Lung microvascular endothelial cell (primary cell): ENCODE measurements at regions not wholly inside any gene's neighbourhood (a gene's known extent, or its start where the extent isn't known, plus 50 kb on each side); places are given as distances from the start of the nearest gene placed in this dataset.
"Not testable (repeated sequence)": the region's sequence is repeated elsewhere in the genome, so short reads cannot be mapped to it uniquely, and the experiment has no call there.

Experiments used
- DNase-seq, 2 donors: peaks; one replicate each; pipeline versions ENCODE4 v3.0.0 to v3.0.0-alpha.2; 2010; ENCODE audit warnings: low read depth in 2 of 2

DNA sequence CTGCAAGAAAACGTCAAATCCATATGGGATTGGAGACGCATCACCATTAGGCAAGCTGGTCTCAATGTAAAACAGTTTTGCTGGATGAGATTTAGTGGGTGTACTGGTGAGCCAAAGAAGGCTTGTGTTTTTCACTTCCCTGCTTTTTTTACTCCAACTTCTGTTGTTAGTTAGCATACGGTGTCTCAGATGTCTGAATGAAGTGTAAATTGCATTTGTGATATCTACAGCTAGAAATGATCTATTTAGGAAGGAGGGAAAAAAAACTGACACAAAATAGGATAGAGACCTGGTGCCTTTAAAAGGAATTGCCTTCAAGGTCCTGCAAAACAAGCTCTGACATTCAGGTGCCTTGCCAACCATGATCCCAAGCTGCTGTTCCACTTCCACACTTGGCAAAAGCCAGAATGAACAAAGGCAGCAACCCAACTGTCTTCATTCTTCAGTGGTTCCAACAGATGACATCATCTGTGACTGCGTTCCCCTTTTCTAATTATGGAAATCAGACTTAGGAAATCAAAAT is 104.2 kb upstream of the RAI14 start:
- DNase-seq: peak in 1 of 2 donors; percentile 27

DNA sequence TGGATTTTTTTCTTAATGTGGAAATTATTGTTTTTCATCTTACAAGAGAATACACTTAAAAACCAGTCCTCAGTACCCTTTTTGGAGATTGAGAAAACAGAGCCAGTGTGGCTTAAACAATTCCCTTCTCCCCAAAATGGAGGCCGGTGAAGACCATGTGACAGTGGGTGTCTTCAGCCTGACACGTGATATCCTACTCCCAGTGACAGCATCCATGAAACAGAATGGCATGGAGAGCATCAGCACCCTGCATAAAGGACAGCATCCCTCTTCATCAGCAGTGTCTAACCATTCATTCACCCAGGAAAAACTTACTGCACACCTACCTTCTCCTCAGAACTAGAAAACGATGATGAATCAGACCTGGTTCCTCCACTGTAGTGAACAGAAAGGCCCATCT is 103.4 kb upstream of the RAI14 start:
- DNase-seq: no peak

DNA sequence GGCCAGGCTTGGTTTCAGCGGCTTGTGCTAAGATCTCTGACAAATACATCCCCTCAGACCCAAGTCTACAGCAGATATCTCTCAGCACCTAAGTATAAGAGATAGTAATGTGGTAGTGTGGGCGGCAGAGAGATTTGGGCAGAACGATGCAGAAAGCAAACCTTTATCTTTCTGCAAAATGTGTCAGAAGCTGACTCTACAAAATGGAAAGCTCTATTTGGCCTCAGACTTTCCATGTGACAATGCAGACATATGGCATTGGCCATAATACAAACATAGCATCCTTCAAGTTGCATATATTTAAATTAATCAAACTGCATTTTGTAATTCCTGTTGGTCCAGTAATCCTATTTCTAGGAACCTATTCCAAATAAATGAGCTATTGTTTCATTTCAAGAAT is 102.5 kb upstream of the RAI14 start:
- no peak for DNase-seq

DNA sequence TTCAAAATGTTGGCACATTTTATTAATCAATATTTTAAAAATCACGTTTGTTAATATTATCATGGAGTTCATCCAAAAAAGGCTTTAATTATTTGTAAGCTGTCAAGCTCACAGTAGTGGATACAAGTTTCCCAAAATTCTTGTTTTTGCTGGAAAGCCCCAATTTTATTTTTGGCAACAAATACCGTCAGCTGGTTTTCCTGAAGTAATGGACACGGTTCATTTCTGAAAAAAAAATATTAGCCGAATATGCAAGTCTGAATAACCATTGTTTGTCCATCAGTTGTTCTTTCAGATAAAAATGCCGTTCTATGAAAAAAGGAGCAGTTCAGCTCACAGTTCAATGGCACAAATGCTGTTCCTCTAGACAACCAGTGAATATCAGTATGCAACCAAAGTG is 101.5 kb upstream of the RAI14 start:
- DNase-seq: peak in 1 of 2 donors; percentile 60

DNA sequence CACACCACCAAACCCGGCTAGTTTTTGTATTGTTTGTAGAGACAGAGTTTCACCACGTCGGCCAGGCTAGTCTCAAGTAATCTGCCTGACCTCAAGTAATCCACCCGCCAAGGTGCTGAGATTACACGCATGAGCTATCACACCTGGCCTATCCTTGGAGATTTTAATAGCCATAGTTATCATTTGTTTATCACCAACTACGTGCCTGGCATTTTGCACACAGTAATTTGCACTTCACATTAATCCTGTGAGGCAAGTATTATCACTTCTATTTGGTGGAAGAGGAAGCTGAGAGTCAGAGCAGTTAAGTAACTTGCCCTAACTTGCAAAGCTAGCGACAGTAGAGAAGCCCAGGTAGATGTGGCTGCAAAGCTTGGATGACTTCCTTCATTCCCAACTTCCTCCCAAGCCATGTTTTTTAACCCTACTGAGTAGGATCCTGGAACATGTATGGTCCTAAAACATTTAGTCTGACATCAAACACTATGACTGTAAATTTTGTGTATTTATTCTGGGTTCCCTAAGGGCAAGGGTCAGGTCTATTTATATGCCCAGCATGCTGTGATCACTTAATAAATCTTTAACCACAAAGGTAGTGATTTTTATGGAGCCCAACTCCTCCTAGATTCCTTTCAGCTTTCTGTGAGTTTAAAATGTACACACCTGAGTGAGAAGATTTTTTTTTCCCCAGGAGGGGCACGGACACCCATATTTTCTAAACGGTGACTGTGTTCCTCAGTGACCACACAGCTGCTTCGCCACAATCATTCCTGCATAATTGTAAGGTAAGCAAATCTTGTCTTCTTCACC is 100.2 kb upstream of the RAI14 start:
- no peak for DNase-seq

DNA sequence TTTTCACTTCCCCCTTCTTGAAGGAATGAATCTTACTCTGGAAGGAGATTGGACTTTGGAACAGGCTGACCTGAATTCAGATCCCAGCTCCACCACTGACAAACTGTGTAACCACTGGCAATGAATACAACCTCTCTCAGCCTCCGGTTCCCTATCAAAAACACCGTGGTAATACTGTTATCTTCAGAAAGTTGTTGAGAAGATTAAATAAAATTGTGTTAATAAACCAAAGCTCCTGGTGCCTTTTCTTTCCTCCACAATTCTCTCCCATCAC is 99.7 kb upstream of the RAI14 start:
- DNase-seq: no peak

DNA sequence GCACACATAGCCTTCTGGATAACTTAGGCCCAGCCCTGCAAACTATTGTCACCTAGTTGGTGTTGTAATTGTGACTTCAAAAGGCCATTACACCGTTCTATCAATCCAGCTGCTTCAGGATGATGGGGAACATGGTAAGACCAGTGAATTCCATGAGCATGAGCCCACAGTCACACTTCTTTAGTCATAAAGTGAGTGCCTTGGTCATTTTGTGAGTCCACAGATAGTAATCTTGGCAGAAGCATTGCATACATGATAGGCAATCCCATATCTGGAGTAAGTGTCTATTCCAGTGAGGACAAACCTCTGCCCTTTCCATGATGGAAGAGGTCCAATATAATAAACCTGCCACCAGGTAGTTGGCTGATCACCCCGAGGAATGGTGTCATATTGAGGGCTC is 94.5 kb upstream of the RAI14 start:
- not testable (repeated sequence) for DNase-seq

DNA sequence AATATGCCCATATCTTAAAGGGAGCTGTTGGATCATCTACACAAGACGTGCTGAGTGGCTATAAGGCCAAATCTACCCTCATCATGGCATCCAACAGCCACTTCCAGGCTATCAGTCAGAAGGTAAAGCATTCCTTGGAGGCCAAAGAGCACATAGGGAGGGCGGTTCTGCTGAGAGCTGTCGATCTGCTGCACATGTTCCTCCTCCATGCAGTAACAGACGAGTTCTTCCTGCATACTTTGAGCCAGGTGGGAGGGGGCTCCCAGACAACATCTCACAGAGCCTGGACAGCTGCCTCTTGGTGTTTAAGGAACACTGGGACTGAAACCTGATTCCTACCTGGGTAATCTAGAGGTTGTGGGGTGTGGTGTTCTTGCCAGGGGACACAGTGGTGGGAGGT is 93.3 kb upstream of the RAI14 start:
- no peak for DNase-seq

DNA sequence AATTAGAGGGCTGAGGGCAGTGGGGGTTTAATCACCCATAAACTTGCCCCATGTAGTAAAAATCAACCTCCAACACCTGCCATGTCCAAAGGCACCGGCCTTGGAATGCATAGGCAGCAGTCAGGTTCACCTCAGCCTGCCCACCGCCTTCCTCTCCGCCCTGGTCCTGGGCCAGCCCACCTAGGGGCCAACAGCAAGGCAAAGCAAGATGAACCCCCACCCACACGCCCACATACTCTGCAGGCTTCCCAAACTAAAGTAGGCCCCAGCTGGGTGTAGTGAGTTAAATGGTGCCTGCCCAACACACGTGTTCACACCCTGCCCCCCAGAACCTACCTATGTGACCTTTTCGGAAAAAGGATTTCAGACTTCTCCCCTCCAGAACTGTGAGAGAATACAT is 92.9 kb upstream of the RAI14 start:
- no peak for DNase-seq

DNA sequence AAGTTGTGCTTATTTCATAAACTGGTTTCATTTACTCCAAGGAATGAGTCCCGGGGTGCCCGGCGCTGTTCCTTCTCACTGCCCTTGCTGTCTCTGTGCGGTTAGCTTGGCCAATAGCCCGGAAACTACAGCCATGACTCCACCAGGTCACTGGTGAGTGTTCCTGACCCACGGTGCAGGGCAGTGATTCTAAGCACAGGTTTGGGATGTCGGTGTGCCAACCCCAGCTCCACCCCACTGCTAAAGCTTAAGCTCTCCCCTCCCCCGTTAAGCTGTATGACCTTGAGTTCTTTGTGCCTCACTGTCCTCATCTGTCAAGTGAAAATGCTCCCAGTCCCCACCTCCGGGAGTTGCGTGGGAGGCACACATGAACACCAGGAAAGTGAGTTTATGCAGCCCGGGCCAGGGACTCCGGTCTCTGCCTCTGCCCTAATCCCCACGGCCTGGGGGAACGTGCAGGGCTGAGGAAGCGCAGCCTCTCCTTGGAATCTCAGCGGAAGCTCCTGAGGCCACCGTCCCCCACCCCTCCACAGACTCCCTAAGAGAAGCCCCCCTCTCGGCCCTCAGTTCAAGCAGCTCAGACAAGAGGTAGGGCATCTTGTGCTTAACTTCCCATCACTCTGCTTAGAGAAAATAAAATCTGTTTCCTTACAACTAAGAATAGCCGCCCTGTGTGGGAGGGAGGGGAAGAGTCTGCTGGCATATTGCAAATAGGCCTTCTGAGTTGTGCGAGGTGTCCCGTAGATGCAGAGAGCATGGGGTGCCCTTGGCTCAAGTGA is 92.0 kb upstream of the RAI14 start:
- DNase-seq: peak; percentile 51 to 59

DNA sequence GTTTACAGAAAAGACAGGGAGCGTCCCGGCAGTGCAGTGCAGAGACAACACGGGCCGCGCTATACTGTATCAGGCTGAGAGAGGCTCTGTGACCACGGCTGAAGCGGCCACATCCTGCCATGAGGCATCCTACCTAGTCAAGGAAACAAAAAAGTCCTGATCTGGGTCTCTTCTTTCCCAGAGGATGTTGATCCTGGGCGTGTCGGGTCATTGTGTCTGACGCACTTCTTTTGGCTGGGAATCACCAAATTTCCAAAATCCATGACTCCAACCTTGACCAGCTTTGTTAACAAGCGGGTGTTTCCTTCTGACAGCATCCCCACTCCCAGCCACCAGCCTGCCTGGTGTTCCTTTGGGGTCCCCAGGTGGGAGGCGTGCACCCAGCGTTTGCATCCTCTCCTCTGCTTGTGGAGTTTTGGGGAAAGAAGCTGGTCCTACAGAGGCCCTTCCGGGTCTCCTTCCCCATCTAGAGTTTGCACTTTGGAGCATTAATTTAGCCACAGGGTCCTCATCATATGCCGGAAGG is 91.4 kb upstream of the RAI14 start:
- peak; percentile 66 to 74 for DNase-seq

DNA sequence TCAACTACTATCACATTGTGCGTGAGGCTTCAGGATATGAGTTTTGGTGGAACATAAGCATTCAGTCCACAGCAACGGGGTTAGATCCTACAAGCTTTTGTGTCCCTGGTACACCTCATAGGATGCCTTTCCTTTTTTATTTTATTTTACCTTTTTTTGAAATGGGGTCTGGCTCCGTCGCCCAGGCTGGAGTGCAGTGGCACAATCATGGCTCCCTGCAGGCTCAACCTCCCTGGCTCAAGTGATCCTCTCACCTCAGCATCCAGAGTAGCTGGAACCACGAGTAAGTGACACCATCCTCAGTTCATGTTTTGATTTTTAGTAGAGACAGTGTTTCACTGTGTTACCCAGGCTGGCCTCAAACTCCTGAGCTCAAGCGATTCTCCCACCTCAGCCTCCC is 86.0 kb upstream of the RAI14 start:
- no peak for DNase-seq

DNA sequence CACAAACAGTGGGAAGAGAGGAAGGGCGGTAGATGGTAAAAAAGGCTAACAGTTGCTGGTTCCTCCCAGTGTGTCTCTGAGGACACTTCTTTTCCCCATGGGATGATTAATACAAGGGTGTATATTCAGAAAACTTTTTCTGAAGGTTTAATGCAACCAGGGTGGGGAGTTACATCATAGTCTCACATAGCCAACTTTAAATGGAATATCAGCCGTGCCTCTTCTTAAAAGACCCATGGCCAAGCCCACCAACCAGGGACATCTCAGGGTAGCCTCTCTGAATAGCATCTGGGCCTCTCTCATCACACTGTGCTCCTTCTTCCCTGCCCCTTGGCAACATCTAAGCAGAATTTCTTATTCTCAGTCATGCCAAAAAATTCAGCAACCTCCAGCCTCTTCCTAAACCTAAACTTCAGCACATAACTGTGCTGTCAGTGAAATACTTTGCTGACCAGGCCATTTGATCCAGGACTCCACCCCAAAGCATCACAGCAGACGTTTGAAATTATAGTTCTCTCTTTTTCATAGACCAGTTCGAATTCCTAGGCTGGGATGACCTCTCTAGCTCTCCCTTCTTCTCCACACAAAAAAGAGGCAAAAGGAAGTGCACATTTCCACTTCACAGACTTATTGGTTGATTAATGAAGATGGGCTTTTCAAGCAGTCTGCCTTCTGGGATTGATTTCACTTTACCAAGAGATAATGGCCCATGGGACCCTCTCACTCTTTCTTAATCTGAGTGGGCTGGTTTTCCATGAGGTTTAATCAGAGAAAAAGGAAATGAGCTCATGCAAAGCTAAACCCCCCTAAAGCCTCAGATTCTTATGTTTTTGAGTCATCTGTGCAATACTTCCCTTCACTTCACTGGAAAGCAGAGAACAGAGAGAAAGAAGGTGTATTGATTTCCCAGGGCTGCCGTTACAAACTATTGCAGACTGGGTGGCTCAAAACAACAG is 85.1 kb upstream of the RAI14 start:
- peak in 1 of 2 donors; percentile 71 for DNase-seq

DNA sequence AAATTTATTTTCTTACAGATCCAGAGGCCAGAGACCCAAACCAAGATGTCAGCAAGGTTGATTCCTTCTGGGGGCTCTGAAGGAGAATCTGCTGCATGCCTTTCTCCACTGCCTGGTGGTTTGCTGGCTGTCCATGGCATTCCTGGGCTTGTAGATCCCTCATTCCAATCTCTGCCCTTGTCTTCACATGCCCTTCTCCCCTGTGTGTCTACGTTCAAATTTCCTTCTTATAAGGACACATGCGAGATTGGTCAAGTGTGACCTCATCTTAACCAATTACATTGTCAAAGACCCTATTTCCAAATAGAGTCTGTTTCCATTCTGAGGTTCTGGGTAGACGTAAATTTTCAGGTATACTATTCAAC is 84.5 kb upstream of the RAI14 start:
- no peak for DNase-seq

DNA sequence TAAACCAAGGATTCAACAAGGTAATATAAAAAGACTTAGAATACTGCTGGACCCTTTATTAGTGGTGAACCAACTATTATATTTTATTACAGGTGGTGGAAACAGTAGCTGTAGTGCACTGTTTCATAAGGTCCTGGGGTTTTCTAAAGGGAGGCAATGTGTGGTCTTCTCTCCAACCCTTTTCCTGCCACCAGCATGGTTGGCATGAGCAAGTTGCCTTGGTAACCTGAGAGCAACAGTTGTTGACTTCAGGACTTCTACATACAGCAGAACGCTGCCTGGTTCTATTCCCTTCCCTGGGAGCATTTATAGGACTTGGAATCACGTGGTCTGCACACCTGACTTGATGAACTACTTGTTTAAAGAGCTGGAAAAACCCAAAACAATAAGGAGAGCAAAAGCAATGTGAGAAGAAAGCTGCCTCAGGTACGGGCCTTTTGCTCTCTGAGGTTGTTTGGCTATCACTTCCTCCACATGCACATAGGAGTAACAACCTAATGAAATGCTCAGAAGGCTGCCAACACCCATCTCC is 81.1 kb upstream of the RAI14 start:
- DNase-seq: no peak

DNA sequence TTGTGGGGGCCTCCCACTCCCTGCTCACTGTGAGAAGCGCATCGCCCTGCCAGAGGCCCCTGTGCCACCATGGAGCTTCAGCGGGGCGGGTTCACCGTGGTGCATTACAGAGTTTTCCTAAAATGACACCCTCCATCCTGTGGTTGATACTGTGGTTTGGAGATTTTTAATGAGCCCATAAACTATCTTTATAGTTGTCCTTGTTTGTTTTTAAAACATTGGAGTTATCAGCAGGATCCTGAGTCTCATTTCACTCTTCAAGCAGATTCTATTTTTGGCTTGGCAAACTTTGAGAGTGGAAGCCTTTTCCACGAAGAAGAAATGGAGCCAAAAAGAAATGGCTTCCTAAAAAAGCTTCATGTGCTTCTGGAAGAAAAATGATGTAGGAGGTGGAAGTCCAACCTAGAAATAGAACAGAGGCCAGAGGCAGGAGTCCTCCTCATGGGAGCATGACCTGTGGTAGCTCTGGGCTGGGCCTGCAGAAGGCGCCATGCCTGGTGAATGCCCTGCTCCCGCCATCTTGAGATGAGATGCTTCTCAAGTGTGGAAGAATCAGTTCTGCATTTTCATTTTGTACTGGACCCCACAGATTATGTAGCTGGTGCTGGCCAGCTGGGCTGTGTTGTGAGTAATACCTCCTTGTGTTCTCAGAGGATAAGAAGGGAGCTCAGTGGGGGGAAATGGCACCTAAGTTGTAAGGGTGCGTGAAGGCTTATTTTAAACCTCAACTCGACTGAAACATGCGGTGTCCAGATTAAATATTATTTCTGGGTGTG is 79.0 kb upstream of the RAI14 start:
- no peak for DNase-seq

DNA sequence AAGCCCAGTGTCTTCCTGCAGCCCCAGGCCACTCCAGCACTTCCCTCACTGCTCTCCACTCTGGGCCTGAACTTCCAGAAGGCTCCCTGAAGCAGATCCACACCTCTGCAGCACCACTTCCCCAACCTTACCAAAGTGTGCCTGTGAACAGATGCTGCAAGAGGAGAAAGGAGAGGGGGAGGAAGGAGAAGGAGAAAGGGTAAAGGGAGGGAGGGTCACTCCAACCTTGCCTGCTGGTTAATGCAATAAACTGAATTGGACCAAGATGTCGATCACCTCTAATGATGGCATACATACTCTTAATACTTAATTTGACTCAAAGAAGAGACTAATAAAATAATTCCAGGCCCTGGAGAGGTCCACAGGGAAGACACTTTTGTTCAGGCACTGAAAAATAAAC is 77.2 kb upstream of the RAI14 start:
- no peak for DNase-seq

DNA sequence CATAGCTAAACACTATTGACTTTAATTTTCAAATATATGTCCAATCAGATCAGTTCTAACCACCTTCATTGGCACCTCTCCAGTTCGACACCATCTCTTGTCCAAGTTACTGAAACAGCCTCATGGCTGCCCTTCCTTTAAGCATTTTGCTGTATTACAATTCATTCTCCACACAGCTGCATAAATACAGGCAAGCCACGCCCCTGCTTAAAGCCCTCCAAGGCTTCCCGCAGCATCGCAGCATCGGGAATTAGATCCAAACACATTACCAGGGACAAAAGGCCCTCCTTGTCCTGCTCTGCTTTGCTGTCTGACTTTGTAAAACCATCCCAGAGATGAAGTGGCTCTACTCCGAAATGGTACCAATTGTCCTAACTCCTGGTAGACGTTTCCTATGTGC is 75.1 kb upstream of the RAI14 start:
- no peak for DNase-seq

DNA sequence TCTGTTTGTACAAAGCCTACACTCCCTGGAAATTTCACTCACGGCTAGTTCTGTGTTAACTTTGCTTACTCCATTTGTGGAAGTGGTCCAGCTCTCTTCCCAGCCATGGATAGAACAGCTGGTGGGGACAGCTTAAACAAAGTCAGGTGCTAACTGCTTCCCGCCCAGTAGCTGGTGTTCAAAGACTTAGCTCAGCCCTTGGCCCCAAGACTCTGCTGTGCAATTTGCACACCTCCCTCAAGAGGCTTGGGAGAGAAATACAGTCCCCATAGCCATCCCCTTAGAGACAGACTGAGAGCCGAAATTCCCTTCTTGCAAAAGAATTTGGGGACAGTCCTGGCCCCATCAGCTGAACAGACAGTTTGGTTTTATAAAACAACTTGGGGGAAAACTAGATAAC is 73.8 kb upstream of the RAI14 start:
- peak in 1 of 2 donors; percentile 29 for DNase-seq

DNA sequence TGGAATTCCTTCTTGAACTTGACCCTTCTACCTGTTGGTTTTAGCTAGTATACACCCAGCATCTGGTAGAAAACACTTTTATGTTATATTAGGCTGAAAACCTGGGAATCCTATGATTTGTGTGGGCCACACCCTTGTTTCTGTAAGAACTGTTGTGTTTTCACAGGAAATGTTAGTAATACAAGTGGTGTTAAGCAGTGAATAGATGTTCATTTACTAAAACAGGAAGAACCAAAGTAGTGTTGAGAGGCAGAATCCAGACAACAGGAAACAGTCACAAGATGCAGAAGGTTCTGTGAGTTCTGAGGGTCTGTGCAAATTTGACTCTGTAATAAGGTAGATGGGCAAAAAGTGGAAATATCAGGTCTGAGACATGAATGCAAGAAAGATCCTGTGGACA is 73.0 kb upstream of the RAI14 start:
- peak; percentile 52 to 89 for DNase-seq

DNA sequence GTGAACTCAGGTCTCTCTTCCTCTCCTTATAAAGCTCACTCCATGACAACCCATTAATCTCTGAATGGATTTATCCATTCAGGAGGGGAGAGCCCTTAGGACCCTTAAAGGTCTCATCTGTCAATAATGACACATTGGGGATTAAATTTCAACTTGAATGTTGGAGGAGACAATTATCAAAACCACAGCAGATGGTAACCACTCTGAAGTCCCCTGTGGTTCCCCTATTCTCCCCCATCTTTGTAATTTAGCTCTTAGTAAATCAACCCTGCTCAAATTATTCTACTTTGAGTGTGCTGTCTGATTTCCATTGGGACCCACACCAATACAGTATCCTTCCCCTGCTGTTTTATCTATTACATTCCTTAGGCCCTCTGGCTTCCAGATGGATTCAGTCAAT is 72.0 kb upstream of the RAI14 start:
- no peak for DNase-seq
